ENCODE measurements at regions not wholly inside any gene's neighbourhood (a gene's known extent, or its start where the extent isn't known, plus 50 kb on each side); places are given as distances from the start of the nearest gene placed in this dataset.
"Not testable (repeated sequence)": the region's sequence is repeated elsewhere in the genome, so short reads cannot be mapped to it uniquely, and the experiment has no call there.

DNA sequence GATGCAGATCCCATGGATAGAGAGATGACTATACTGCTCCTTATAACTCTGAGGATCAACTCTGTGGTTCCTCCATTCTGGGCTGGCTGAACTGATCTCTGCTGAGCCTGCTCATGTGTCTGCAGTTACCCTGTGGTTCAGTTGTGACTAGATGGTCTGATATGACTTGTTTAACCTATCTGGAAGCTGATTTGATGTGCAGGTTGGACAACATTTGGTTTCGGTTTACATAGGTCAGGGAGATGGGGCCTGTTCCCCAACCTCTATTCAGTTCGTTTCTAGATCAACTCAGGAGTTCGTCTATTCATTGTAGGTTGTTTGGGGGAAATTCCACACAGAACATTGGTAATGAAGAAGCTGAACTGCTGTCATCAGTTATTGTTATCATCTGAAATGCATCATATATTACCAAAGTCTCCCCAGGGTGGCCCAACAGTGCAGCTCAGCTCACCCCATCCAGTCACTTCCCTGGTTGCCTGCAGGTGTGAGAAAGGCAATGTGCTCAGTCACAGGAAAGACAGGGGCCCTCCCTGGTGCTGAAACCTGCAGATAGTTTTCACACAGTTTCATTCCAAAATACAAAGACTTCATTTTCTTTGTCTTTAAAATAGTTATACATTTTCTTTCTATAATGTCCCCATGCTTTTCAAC lies 415.0 kb downstream of the RPIA start:
- H3K4me3 ChIP-seq (ENCODE audit: low read depth, low read length); DNase-seq (ENCODE audit: low read depth): not testable (repeated sequence)

DNA sequence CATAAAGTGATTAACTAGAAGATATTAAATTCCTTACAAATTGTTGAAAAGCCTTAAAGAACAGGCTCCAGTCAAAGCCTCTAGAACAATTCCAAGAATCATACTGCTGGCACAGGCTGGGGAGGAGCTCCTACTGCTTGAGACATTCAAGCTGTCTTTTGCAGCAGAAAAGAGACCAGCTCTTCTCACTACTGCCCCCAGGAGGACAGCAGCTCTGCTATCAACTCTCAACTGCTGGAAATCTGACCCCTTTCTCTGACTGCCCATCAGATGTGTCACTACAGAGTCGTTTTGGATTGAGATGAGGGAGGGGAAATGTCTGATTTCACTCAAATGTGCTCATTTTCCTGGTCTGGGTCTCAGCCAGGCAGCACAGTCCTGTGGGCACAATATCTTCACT lies 421.0 kb downstream of the RPIA start:
- DNase-seq (ENCODE audit: low read depth); H3K4me3 ChIP-seq (ENCODE audit: low read depth, low read length): not testable (repeated sequence)
- TF ChIP-seq, protein P1, sequence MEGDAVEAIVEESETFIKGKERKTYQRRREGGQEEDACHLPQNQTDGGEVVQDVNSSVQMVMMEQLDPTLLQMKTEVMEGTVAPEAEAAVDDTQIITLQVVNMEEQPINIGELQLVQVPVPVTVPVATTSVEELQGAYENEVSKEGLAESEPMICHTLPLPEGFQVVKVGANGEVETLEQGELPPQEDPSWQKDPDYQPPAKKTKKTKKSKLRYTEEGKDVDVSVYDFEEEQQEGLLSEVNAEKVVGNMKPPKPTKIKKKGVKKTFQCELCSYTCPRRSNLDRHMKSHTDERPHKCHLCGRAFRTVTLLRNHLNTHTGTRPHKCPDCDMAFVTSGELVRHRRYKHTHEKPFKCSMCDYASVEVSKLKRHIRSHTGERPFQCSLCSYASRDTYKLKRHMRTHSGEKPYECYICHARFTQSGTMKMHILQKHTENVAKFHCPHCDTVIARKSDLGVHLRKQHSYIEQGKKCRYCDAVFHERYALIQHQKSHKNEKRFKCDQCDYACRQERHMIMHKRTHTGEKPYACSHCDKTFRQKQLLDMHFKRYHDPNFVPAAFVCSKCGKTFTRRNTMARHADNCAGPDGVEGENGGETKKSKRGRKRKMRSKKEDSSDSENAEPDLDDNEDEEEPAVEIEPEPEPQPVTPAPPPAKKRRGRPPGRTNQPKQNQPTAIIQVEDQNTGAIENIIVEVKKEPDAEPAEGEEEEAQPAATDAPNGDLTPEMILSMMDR (IDR thresholded peaks at IDR 0.05; ENCODE audit: low read depth, low read length, missing control alignments) = peak; percentile 43

DNA sequence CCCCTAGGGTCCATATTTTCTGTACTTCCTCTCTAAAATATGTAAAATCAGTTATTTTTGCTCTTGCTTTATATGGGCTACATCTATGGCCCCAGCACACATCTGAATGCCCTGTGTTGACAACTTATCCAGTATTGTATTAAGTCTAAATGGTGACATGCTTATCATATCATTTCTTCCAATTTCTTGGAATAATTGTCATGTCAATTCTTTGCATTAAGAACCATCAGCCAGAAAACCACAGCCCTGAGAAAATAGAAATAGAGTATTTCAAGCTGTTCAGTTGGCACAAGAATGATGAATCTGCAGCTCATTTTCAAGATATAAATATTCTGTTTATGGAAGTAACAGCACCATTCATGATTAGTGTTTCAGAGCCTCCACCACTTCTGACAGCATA lies 421.8 kb downstream of the RPIA start:
- not testable (repeated sequence) for DNase-seq (ENCODE audit: low read depth); H3K4me3 ChIP-seq (ENCODE audit: low read depth, low read length)

DNA sequence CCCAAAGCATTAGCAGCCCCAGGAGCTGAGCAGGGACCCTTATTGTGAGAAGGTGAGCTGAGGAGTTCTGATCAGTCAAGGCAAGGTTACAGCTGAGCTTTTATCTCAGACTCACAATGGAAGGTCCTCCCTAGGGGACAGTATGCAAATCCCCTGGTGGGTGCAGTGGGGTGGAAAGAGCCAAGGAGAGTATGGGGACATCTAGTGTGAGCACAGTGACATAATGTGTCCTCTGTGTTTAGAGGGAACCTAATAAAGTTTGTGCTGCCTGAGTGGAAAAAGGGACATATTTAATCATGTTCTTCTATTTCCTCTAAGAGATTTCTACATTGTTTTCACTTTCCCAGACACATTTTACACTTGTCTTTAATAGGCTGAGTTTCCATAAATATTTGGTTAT lies 438.0 kb downstream of the RPIA start:
- DNase-seq (ENCODE audit: low read depth); H3K4me3 ChIP-seq (ENCODE audit: low read depth, low read length): not testable (repeated sequence)

DNA sequence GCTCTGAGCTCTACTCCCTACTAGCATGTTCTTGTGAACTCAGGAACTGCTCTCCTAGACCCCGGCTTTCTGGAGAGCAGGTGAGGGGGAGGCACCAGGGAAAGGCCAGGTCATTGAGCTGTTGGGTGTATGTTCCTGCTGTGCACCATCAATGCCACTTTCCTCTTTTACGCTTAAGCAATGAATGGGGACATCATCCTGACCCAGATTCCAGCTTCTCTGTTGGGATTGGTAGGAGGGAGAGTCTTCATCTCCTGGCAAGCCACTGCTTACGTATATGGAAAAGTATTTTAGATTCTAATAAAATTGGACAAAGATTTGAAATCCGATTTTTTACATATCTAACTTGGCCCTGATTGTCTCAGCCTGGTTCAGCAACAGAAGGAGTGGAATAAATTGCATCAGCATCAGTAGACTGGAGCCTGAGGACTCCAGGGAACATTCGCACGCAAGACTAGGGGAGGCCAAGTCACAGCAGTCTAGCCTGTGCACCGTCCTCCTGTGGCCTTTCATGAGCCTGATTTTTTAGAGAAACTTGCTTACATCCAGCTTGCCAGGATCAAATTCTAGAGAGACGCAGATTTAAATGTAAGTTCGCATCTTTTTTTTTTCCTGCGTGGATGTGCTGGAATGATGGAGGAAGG lies 439.3 kb downstream of the RPIA start:
- not testable (repeated sequence) for H3K4me3 ChIP-seq (ENCODE audit: low read depth, low read length); DNase-seq (ENCODE audit: low read depth)

DNA sequence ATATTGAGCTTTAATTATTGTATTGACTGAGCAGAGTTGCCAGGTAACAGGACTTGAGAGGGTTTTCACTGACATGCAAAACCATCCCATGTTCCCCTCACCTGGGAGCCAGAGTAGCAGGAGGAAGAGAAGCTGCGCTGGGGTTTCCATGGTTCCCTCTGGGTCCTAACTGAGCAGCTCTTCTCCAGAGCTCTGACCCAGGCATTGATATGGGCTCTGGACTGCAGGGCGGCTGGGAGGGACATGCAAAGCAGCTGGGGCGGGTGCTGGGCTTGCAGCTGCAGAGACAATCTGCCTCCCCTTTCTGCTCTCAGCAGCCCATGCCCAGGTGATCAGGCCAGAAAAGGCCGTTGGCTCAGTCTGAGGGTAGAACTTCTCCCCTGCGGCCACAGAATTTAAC lies 451.5 kb downstream of the RPIA start:
- peak; percentile 78 for DNase-seq (ENCODE audit: low read depth)
- peak overlapping the region; percentile 50 for H3K4me3 ChIP-seq (ENCODE audit: low read depth, low read length)

DNA sequence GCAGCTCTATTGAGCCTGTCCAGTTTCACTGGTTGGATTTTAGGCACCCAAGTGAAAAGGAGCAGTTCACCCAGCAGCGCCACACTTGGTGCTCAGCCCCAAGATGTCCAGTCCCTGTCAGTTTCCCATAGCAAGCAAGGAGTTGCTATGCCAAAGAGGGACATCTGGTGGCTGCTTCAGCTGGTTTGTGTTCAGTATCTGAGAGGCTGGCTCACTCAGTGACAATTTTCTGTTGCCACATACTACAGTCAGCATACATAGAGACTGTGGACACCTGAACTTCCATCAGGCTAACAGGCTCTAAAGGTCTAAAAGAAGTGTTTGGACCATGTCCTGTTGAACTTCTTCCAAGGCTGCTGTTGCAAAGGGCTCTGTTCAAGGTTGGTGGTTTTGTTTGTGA lies 453.9 kb downstream of the RPIA start:
- not testable (repeated sequence) for DNase-seq (ENCODE audit: low read depth); H3K4me3 ChIP-seq (ENCODE audit: low read depth, low read length)
- TF ChIP-seq, protein P1 (IDR thresholded peaks at IDR 0.05; ENCODE audit: low read depth, low read length, missing control alignments) = peak; percentile 25

DNA sequence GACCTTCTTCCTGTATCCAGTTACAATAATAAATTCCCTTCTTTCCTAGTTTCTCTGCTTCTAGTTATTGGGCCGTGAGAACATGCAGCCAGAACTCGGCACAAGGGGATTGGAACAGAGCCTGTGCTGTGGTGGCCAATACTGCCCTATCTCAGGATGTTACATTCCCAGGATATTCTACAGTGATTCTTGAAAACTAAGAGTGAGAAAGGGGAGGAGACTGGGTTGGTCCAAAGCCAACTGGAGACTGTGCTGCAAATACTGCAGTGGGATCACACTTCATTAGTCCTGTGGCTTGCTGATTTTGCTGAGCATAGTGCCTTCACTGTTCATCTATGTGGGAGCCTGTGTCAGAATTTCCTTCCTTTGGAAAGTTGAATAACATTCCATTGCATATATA lies 456.8 kb downstream of the RPIA start:
- not testable (repeated sequence) for DNase-seq (ENCODE audit: low read depth); H3K4me3 ChIP-seq (ENCODE audit: low read depth, low read length)

DNA sequence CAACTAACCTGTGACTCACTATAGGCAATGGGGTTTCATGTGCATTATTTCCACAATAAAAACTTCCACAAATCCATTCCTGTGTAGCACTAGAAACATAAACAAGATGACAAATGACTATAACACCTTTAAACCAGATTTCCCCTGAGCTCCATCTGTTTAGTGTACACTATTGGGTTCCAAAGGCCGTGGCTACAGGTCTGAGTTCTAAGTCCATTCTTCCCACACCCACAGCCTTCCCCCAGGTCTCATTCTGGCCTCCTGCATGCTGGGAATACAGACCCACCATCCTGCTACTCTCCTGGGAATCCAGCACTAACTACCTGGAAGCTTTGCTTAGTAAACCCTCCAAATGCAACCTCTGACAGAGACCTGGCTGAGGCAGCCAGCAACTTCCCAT lies 460.2 kb downstream of the RPIA start:
- not testable (repeated sequence) for H3K4me3 ChIP-seq (ENCODE audit: low read depth, low read length); DNase-seq (ENCODE audit: low read depth)

DNA sequence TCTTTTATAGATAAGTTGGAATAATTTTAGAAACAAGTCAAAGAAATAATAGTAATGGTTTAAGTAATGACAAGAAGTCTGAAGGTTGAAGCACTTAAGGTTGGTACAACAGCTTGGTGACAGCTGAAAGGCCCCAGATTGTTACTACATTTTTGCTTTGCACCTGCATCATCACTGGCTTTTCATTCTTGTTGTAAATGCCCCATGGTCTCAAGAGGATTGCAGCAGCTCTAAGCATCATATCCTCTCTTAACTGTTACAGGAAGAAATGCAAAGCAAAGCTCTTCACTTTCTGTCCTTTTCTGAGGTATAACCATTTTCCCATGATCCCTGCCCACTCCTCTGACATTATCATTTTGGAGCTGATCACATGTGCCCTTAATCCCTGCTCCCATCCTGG lies 461.0 kb downstream of the RPIA start:
- H3K4me3 ChIP-seq (ENCODE audit: low read depth, low read length); DNase-seq (ENCODE audit: low read depth): not testable (repeated sequence)

DNA sequence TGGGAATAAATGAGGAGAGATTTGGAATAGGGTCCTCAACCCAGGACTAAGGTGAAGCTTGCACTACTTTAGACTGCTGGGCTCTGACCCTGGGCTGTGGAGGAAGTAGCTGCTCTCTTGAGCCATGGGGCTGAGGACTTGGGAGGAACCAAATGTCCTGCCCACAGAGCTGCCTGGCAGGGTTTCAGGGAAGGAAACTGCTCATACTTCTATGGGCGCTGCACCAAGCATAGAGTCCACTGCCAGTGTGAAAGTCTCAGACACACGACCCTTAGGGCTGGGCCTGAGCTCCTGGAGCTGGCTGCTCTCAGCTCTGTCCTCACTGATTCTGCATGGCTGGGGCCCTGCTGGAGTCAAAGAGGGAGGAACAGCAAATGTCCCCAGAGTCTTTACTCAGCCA lies 461.7 kb downstream of the RPIA start:
- H3K4me3 ChIP-seq (ENCODE audit: low read depth, low read length); DNase-seq (ENCODE audit: low read depth): not testable (repeated sequence)

DNA sequence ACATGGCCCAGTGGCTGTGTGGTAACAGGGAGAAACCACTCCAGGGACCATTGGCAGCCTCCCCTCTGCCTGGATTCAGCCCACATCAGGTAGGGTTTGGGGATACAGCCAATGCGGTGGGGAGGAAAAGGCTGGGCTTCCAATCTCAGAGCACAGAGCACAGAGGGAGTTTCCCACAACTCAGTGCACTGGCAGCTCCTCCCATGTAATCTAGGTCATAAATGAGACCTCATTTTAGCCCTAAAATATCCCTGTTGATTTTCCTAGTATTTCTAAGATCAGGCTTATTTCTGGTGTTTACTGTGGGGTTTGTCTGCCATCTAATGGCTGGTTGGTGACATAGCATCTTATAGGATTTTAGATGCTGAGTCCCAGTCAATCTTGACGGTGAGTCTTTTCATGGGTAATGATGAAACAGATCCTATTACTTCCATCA lies 462.8 kb downstream of the RPIA start:
- not testable (repeated sequence) for DNase-seq (ENCODE audit: low read depth); H3K4me3 ChIP-seq (ENCODE audit: low read depth, low read length)

DNA sequence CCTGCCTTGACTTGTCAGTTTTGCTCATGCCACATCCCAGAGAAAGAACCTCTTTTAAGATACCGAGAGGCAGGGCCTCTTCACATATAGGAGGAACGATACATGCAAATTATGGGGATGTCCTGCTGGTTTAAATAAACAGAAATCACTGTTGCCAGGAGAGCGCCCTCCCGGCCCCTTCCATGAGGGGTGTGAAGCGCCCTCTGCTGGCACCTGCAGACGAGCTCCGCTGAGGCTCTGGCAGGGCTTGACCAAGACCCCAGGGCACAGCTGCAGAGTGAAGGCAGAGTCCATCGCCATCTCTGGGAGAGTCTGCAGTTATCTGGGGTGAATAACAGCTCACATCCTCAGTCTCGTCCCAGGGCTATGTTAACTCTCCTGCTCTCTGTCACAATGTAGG lies 468.8 kb downstream of the RPIA start:
- not testable (repeated sequence) for DNase-seq (ENCODE audit: low read depth); H3K4me3 ChIP-seq (ENCODE audit: low read depth, low read length)
- TF ChIP-seq, protein P1 (IDR thresholded peaks at IDR 0.05; ENCODE audit: low read depth, low read length, missing control alignments) = peak; percentile 29

DNA sequence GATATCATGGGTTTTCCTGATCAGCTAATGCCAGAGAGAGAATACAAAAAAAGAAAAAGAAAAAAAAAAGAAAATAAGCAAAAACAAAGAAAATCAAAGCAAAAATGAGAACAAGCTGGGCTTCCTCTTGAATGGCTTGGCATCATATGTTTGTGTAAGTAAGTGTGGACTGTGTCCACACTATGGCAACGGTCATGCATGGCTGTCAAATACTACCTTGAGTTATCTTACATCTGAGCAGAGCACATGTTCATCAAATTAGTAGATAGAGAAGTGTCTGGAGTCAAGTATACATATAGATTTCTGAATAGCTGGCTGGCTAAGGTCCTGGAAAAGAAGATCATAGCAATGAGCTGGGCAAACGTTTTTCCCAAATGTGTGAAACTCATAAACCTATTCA lies 470.2 kb downstream of the RPIA start:
- DNase-seq (ENCODE audit: low read depth); H3K4me3 ChIP-seq (ENCODE audit: low read depth, low read length): not testable (repeated sequence)

DNA sequence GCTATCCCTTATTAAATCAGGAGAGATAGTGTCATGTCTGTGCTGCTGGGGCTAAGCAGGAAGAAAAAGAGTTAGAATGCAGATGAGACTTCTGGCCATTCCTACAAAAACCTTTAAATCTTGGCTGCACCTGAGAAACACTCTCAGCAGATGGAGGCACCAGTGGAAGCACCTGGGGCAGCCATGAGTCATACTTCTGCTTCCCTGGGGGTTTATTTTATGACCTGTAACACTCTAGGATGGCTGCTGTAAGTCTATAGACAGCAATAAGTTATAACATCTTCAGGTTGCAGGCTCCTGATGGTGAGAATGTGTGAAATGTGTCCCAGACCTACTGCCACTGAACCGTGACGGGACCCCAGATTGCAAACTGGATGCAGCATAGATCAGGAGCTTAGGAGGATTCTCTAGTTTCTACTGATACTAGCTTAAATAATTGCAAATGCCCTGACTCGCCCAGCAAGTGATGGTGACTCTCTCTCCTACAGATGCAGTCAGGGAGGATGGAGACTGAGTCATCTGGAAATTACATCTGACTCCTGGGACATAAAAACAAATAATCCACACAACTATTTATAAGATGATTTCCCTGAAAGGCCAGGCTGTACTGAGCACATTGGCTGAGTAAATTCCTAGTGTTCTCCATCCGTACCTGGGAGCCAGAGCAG lies 479.2 kb downstream of the RPIA start:
- not testable (repeated sequence) for H3K4me3 ChIP-seq (ENCODE audit: low read depth, low read length); DNase-seq (ENCODE audit: low read depth)

DNA sequence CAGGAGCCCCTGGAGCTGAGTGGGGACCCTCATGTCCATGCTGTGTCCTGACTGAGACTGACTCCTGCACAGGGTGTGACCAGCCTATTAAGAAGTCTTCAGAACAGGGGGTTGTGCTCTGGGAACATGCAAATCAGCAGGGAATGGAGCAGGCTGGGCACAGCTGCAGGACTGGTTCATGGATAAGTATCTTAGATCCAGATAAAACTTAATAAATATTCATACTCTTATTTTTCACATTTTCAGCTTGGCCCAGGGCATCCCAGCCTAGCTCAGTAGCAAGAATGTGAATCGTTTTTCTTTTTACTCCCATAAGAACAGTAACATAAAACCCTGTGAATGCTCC lies 479.7 kb downstream of the RPIA start:
- not testable (repeated sequence) for DNase-seq (ENCODE audit: low read depth); H3K4me3 ChIP-seq (ENCODE audit: low read depth, low read length)

All from GM12864 (cell line).